ENCODE measurements at regions not wholly inside any gene's neighbourhood (a gene's known extent, or its start where the extent isn't known, plus 50 kb on each side); places are given as distances from the start of the nearest gene placed in this dataset.

DNA sequence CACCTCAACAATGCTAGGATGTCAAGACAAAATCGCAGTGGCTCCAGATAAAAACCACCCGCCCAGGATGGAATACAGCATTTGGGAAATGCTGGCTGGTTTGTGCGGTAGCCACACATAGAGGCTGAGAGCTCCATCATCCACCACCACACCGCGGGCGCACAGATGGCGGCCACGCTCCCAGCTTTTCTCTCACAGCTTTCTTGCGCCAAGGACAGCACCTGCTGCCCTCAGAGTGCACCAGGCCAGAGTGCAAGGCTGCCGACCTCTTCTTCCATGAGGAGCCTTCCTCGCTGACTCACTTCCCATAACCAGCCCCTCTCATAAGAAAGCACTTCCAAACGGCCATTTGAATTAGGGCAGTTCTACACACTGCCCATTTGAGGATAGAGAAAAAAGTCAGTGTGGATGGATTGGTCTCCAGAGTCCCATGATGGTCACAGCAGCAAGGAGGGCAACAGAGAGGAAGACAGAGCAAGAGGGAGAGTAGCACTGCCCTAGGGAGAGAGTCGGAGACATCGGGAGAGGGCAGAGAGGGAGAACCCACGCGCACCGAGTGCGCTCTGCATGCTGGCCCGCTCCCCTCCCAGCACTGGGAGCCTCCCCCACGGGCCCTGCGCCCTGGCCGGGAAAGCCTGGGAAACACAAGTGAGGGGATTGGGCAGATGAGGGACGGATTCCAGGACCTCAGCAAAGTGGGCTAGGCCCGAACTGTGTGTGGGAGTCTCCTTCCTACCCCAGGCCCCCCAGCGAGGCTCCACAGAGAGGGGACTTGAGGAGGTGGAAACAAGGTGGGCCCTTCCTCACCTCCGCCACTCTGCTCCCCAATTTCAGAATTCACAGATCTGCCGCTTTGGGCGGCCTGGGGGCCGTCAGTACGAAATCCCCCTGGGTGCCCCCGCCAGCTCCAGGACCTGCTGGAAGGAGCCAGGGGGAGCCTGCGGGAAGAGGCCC lies 156.9 kb downstream of the USP12 start:
- DNase-seq: no peak

DNA sequence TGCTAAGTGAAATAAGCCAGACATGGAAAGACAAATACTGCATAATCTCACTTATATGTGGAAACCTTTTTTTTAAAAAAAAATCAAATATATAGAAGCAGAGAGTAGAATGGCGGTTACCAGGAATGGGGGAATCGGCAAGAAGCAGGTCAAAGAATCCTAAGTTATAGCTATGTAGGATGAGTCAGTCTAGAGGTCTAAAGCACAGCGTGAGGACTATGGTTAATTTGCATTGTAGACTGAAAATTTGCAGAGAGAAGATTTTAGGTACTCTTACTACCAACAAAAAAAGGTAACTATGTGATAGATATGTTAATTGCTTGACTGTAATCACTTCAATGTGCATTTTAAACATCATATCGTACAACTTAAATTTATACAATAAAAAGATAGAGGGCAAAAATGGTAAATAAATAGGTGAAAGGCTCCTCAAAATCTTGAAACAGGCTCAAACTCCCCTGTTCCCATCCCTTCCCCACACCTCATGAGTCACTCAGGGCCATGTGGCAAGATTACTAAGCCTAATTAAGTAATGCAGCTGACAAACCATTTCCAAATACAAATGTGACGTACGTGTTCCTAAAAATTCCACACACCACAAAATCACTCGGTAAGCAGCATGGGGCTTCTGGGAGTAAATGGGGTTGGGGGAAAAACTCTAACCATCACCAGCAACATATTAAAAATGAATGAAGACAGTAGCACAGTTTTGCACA lies 159.0 kb downstream of the USP12 start:
- no peak for DNase-seq

DNA sequence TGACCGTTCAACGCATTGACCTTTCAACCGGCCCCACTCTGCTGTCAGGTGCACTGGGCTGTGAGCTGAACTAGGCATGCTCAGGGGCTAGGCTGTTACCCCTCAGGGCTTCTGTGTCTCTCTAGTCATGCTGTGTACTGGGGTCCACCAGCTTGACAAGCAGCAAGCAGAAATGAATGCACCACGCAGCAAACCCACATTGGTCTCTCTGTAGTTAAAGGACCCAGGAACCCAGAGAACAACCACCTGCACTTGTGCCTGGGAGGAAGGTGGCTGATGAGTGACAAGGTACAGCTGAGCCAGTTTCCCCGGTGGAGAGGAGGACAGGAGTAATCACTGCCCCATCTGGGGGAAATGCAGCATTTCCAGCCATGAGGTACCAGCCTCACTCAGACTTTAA lies 159.9 kb downstream of the USP12 start:
- no peak for DNase-seq

GRCh38 chr13:27008733-27009132 lies 162.9 kb downstream of the USP12 start:
- no peak for DNase-seq

GRCh38 chr13:27007166-27007565 lies 164.4 kb downstream of the USP12 start:
- DNase-seq: no peak

DNA sequence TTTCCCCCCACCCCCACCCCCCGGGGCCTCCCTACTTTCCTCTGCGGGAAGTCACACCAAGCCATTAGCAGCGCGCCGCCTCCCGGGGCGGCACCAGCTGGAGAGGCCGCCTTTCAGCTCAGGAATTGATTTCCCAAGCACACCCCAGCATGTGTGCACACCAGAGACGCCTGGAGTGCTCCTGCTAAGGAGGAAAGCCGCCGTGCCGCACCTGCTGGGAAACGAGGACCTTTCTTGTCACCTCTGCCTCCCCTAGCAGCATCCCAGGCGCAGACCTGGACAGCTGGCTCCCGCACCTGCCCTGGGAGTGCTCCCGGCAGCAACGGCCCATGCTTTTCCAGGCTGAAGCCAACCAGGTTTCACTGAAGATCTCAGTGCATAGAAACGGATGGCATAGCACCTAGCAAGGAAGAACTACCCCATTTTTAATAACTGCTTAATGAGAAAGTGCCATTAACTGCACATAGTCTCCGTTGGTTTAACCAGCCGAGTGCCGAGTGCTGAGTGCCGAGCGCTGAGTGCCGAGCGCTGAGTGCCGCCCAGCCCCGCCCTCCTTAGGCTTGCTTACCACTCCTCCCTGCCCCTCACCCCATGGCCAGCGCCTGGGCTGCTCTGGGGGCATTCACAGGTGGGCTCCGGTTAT lies 165.0 kb downstream of the USP12 start:
- DNase-seq: no peak

GRCh38 chr13:27005976-27006518 lies 165.6 kb downstream of the USP12 start:
- no peak for DNase-seq

GRCh38 chr13:27005556-27005955 lies 166.1 kb downstream of the USP12 start:
- no peak for DNase-seq

GRCh38 chr13:27004866-27005265 lies 166.7 kb downstream of the USP12 start:
- DNase-seq: no peak

- no peak for DNase-seq
Observed at GRCh38 chr13:27004326-27004725, 167.3 kb downstream of the USP12 start.

GRCh38 chr13:27001705-27002104 lies 169.9 kb downstream of the USP12 start:
- DNase-seq: no peak

- no peak for DNase-seq
Observed at GRCh38 chr13:27000686-27001085, 170.9 kb downstream of the USP12 start.

DNA sequence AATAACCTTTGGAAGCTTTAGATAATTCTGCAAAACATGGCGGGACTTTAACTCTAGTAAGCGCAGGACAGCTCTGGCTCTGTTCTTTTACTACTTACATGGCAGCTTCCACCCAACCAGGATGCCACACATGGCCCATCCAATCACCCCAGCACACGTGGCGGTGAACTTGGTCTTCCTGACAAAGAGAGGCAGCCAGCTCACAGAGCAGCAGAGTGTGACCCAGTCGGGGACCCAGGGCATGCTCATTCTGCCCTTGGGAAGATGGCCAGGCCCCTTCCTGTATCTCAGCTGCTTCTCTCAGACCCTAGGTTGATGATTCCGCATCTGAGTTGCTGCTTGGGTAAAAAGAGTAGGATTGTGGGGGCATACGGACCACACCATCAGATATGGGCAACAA lies 172.1 kb downstream of the USP12 start:
- DNase-seq: no peak

- no peak for DNase-seq
Observed at GRCh38 chr13:26998292-26998691, 173.3 kb downstream of the USP12 start.

GRCh38 chr13:26996965-26997752 lies 174.5 kb downstream of the USP12 start:
- DNase-seq: no peak

DNA sequence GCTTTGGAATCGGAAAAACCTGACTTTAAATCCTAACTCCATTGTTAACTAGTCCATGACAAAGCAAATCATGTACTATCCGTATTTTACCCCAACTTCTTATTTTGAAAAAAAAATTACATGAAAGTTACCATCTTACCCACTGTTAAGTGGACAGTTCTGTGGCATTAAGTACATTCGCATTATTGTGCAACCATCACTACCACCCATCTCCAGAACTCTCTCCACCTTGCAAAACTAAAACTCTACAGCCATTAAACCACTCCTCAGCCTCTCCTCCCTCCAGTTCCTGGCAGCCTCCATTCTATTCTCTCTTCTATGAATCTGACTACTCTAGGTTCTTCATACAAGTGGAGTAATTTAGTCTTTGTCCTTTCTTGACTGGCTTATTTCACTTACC lies 176.5 kb downstream of the USP12 start:
- no peak for DNase-seq

DNA sequence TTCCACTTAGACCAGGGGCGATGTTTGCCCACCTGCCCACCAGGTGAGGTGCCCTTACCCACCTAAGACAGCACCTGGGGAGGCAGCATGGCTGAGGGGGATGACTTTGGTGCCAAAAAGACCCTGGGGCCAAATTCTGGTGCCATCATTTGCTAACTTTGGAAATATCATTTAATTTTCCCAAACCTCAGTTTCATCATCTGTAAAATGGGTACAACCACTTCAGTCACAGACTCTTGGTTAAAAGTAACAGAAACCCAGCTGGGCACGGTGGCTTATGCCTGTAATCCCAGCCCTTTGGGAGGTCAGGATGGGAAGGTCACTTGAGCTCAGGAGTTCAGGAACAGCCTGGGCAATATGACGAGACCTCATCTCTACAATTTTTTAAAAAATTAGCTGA lies 177.8 kb downstream of the USP12 start:
- no peak for DNase-seq

DNA sequence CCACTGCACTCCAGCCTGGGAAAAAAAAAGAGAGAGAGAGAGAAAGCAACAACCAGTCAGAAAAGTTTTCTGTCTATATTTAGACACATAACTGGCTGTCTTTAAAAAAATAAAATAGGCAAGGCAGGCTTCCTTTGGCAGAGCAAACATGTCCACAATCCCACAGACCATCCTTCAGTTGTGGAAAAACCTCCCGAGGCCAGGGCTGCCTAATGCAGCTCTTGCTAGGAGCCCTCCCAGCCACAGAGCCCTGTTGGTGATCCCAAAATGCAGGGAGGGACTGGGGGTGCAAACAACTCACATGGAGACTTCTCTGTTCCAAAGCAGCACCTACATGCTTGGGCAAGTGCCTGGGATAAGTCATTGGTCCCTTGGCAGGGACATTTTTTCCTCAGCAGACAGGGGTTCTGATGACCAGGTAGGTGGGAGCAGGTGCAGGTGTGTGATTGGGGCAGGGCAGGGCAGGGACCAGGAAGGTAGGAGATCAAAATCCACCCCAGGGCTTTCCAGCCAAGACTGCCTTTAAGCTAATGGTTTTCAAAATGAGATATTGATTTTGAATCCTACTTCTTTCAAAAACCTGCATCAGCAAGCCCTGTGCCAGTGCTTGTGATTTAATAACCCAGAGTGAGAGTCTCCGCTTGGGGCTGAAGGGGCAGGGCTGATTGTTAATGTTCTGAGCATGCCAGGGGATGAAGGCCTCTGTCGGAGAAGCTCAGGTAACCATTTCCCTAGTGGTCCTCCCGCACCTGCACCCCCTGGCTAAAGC lies 178.5 kb downstream of the USP12 start:
- DNase-seq: no peak

DNA sequence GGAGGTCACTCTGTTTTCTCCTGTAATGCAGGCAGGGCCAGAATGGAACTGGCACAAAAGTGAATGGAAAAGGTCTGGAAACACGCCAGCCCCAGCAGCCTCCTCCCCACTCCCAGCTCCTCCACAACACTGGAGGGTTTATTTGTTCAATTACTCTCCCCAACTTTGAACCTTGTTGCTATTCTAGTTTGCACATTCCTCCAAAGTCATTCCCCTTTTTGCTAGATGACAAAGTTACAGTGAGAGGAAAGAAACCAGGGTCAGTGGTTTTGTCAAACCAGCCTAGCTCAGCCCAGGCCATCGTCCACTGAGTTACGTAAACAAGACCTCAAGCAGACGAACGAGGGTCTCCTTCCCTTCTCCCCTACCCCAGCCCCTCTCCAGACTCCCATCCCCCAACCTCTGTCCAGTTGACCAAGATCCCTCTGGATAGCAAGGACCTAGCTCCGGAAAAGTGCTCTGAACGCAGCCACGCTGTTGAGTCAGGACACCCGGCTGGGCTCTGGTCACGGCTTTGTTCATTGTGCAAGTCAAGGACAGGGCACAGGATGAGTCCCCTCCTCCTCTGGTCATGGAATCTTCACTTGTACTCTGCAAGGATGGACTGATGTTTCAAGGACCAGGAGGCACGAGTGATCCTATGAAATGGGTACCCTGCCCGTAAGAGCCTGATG lies 180.0 kb downstream of the USP12 start:
- DNase-seq: no peak

- DNase-seq: no peak
Observed at GRCh38 chr13:26989957-26990713, 181.5 kb downstream of the USP12 start.

Data from stimulated activated CD4-positive, alpha-beta T cell treated with anti-CD3 and anti-CD28 coated beads, Interleukin-15, amount 100 ng/mL, for 24 hours (primary cell).